GM12875 (cell line): ENCODE measurements at regions not wholly inside any gene's neighbourhood (a gene's known extent, or its start where the extent isn't known, plus 50 kb on each side); places are given as distances from the start of the nearest gene placed in this dataset.

Experiments
- H3K4me3 ChIP-seq: one replicate; pipeline ENCODE4 v1.5.1; 2011; ENCODE audit warnings: low read depth, low read length, control low read depth
- CTCF ChIP-seq: IDR thresholded peaks from 2 replicates; pipeline ENCODE4 v1.5.1; 2011; ENCODE audit warnings: low read depth, mild to moderate bottlenecking, control low read depth, inconsistent platforms, low read length, moderate library complexity, borderline replicate concordance; ENCODE audit not compliant: insufficient read depth

- no peak for TF ChIP-seq CTCF
- no peak overlapping the region for H3K4me3 ChIP-seq
These were observed 182.4 kb downstream of the TMEM18 start for GRCh38 chr2:494853-495252.

DNA sequence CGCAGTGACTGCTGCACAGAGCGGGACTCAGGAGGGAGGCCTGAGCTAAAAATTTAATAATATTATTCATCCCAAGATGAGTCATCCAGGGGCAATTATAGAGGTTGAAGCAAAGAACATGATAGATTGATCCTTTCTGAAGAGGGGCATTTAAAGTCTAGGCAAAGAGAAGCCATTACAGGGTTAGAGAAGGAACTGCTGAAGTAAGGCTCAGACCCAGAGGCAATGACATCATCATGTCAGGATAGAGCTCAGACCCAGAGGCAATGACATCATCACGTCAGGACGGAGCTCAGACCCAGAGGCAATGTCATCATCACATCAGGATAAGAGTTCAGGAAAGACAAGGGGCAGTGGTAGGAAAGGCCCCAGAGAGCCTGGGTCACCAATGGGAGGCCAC is 184.0 kb downstream of the TMEM18 start:
- no peak overlapping the region for H3K4me3 ChIP-seq
- TF ChIP-seq CTCF: no peak

DNA sequence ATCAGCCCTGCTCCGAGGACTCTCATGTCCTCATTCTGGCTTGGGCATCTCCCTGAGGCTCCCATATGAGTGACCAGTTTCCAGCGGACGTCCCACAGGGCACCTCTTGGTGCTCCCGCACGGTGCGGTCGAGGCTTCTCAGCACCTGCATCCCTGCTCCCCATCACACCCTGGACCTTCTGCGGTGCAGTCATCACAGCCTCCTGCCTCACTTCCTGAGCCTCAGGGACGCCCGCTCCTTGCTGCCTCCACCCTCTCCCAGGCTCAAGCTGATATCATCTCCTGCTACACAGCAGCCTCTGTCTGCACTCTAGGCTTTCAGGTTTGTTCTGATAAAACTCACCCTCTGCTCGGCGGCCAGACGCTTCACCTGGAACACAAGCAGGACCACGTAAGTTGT is 185.0 kb downstream of the TMEM18 start:
- no peak overlapping the region for H3K4me3 ChIP-seq
- TF ChIP-seq CTCF: no peak

- no peak for TF ChIP-seq CTCF
- H3K4me3 ChIP-seq: no peak overlapping the region
These were observed 187.4 kb downstream of the TMEM18 start for GRCh38 chr2:489838-490237.

DNA sequence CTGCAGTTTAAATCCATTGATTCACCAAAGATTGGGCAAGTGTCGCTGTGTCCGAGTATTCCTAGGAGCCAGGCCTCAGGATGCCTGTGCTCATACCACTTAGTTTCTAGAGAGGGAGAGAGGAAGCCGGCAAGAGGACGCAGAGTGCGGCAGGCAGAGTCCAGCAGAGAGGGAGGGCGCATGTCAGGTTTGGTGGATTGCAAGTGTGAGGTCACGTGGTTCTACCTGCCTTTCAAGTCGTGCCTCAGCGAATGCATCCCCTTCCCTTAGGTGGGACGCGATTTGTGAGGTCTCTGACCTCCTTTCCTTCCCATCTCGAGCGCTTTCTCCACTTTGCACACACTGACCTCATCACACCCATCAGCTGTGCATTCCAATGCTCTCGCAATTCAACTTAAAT is 188.1 kb downstream of the TMEM18 start:
- no peak overlapping the region for H3K4me3 ChIP-seq
- no peak for TF ChIP-seq CTCF

GRCh38 chr2:487186-488079 is 189.8 kb downstream of the TMEM18 start:
- no peak overlapping the region for H3K4me3 ChIP-seq
- TF ChIP-seq CTCF: no peak

DNA sequence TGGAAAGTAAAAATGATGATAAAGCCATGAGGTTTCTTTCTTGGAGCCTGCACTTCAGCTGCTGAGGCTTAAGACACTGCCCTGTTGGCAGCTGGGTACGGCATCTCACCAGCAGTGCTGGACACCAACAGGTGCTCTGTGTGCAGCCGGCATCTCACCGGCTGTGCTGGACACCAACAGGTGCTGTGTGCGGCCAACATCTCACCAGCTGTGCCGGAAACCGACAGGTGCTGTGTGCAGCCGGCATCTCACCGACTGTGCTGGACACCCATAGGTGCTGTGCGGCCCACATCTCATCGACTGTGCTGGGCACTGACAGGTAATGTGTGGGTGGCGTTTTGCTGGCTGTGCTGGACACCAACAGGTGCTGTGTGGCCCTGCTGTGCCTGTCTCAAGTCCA is 190.8 kb downstream of the TMEM18 start:
- no peak overlapping the region for H3K4me3 ChIP-seq
- TF ChIP-seq CTCF: no peak
